ENCODE measurements at regions not wholly inside any gene's neighbourhood (a gene's known extent, or its start where the extent isn't known, plus 50 kb on each side); places are given as distances from the start of the nearest gene placed in this dataset.

DNA sequence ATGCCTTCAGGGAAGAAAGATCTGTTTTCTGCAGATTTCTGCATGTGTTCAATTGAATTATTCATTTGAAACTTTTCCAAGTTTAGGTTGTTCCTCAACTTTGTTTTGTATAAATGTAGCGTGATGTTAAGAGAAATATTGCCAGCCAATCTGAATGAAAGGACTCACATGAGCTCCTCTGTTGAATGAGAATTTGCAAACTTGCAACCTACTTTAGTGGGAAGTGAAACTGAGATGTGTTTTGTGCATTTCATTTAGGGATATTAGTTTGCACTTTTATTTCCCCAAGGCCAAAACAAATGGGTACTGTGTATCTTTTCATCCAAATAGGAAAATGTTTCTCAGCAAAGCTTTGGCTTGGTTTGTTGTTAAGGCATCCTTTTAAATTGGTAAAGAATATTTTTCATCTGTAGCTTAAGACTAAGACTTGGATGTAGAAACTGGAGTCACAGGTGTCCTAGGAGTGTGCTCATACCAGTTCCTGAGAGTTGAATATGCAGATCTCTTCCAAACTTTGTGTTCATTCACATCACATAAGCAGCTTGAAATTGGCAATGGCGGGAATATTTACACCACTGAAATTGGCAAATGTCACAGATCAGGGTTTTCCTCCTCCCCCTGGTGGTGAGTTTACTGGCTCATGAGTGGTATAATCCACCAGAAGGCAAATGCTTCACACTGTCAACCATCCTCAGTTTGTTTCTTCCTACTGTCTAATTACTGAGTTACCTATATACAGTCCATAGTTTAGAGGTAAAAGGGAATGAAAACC lies 193.6 kb upstream of the BANK1 start:
- DNase-seq (ENCODE audit: extremely low read depth in 1 of 2, low read depth in 1 of 2), result no peak

DNA sequence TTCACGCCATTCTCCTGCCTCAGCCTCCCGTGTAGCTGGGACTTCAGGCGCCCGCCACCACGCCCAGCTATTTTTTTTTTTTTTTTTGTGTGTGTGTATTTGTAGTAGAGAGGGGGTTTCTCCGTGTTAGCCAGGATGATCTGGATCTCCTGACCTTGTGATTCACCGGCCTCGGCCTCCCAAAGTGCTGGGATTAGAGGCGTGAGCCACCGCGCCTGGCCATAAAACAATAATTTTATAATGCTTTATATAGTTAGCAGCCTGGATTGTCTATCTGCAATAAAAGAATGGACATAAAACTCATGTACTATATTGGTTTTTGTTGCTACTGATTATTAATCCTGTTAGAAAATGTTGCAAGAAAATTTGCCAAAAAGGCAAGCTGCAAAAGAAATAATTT lies 195.9 kb upstream of the BANK1 start:
- DNase-seq (ENCODE audit: extremely low read depth in 1 of 2, low read depth in 1 of 2), result no peak

DNA sequence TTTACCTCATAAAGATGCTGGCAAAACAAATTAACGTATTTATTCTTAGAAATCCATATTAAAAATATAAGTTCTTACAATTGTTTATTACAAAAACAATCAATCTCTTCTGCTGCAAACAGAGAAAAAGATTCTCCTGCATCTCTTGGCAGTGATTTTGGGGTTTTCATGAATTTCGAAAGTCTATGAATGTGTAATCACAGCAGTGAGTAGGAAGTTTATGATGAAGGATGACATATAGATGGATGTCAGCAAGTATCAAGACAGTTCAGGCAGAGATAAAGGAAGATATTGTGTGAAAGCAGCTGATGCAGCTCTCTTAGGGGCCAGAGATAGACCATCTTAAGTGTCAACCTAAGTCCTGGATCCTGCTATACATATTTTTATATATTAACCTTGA lies 196.9 kb upstream of the BANK1 start:
- no peak for DNase-seq (ENCODE audit: extremely low read depth in 1 of 2, low read depth in 1 of 2)

DNA sequence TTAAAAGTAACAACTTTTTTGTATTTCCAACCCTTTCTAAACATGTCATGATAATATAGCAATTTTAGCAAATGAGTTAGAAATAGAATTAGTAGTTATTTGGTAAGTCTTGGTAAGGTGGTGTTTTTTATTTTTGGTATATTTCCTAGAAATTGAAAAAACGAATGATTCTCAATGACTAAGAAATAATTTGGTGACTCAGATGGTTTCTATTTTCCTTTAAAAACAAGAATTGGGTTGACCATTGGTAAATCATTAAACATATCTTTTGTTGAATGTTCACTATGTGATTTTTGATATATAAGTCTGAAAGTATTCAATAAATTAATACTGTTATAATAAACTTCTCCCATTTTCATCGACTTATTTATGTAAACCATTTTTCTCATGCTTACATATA lies 206.2 kb upstream of the BANK1 start:
- DNase-seq (ENCODE audit: extremely low read depth in 1 of 2, low read depth in 1 of 2), result no peak

DNA sequence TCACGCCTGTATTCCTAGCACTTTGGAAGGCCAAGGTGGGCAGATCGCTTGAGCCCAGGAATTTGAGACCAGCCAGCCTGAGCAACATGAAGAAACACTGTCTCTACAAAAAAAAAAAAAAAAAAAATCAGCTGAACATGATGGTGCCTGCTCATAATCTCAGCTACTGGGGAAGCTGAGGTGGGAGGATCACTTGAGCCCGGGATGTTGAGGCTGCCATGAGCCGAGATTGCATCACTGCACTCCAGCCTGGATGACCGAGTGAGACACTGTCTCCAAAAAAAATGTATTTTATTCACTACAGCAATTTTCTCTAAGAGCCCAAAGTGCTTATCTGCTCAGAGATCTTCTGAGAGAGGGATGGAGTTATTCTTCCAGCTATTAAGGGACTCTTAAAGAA lies 215.8 kb upstream of the PPP3CA start:
- no peak for DNase-seq (ENCODE audit: extremely low read depth in 1 of 2, low read depth in 1 of 2)

DNA sequence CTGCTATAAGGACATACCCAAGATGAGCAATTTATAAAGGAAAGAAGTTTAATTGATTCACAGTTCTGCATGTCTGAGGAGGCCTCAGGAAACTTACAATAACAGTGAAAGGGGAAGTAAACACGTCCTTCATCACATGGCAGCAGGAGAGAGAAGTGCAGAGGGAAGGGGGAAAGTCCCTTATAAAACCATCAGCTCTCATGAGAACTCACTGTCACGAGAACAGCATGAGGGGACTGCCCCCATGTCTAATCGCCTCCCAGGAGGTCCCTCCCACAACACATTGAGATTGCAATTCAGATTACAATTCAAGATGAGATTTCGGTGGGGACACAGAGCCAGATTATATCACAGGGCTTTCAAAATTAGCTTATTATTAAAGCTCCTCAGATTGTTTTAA lies 209.5 kb upstream of the PPP3CA start:
- no peak for DNase-seq (ENCODE audit: extremely low read depth in 1 of 2, low read depth in 1 of 2)

DNA sequence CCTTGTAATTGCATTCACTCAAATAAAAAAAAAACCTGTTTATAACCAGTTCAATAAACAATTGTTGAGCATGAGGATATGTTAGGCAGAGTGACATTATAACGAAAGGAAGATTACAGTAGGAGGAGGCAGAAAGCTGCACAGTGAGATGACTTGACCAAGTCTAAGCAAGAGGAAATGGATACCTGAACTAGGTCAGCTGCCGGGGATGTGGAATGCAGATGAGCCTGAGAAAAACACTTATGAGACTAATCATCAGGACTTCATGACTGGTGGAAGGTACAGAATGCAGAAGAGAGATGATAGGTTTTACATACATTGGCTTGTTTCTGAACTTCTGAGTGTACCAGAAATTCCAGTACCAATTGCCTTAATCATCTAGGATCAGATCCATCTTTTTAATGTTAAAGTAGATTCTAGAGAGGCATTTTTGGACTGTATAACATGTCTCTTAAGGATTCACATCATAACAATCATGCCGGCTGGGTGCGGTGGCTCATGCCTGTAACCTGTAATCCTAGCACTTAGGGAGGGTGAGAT lies 208.1 kb upstream of the PPP3CA start:
- no peak for DNase-seq (ENCODE audit: extremely low read depth in 1 of 2, low read depth in 1 of 2)

DNA sequence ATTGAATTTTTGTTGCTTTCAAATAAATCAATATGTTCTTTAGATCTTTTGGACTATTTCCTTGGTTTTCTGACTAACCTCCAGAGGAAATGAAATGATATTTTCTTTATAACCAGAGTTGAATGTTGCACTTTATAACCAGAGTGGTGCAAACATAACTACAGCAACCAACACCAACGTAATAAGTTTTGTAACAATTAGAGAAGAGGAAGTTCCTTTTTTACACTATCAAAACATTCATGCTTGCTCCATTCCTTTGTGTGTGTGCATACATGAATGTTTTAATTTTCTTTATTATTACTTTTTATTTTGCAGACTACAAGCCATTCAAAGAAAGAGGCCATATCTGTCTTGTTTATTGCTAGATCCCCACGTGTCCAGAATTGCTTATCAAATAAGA lies 193.0 kb upstream of the PPP3CA start:
- DNase-seq (ENCODE audit: extremely low read depth in 1 of 2, low read depth in 1 of 2), result no peak

DNA sequence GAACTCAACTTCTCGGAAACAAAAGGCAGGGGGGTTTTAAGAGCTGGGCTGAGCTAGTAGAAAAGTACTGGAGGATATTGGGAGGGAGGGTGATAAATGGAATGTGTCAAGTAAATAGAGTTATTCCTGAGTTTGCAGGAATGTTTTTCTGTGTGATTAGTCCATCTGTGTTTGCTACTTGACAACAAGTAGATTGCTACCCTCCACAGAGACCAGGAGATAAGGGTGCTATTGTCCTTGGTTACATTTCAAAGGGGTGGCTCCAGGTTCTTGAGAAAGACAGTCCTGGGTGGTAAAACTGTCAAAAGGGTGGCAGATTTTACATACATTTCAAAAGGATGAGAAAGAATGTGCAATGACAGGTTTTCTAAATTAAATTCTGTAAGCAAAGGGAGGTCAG lies 181.2 kb upstream of the PPP3CA start:
- DNase-seq (ENCODE audit: extremely low read depth in 1 of 2, low read depth in 1 of 2), result no peak

DNA sequence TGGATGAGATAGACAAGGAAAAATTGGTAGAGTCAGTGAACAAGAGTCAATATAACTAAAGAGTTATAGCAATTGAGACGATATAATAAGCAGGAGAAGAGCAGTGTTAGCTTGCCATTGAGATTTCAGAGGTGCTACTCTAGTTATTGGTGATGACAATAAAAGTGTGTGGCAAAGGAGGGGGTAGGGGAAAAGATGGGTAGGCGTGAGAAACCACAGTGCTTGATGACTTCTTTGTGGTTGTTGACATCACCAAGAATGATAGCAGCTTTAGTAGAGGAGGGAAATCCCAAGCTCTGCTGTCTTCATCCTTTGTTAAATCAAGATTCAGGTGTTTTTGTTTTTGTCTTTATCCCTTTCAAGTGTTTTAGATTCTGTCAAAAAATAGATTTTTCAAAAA lies 179.9 kb upstream of the PPP3CA start:
- peak; percentile 1 to 15 for DNase-seq (ENCODE audit: extremely low read depth in 1 of 2, low read depth in 1 of 2)

DNA sequence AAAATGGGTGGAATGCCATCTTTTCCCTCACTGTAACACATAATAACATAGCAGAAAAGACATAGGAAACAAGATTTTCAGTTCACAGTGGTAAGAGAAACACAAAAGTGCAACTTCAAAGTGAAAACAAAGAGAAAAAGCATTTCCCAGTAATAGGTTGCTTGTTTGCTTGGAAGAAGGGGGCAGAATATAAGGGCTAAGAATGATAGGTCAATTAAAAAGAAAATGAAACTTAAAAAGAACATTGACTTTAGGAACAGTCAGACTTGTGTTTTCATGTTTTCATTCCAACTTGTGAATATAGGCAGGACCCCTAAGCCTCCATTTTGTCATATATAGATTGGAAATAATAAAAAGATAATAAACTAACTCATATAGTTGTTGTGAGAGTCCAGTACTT lies 168.2 kb upstream of the PPP3CA start:
- no peak for DNase-seq (ENCODE audit: extremely low read depth in 1 of 2, low read depth in 1 of 2)

DNA sequence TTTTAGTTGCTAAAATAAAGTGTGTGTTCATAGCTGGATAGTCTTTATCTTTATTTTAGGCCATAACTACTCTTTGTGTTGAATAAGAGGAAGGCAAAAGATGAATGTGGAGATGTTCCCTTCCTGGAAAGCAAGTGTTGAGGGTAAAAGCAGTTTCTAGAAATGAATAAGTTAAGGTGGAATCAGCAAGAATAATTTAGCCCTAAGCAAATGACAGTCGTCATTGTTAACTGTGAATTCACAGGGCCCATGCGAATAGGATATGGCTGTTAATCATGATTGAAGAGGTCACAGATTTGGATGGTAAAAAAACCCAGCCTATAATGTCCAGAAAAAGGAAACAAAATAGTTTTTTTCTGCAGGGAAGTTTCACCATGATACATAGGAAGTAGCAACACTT lies 167.8 kb upstream of the PPP3CA start:
- no peak for DNase-seq (ENCODE audit: extremely low read depth in 1 of 2, low read depth in 1 of 2)

DNA sequence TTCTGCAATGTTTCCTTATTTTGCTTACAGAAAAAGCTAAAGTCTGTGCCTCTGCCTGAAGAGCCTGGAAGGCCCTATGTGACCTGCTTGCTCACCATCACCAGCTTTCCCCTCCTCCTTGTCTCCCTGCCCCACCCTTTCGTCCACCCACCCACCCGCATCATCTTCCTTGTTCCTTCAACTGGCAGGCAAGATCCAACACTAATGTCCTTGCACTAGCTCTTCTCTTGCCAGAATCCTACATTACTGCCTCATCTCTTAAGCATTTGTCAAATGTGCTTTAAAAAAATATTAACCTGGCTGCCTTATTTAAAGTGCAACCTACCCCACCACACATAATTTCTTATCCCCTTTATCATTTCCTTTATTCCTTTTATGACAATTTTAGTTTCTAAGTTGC lies 165.1 kb upstream of the PPP3CA start:
- no peak for DNase-seq (ENCODE audit: extremely low read depth in 1 of 2, low read depth in 1 of 2)

DNA sequence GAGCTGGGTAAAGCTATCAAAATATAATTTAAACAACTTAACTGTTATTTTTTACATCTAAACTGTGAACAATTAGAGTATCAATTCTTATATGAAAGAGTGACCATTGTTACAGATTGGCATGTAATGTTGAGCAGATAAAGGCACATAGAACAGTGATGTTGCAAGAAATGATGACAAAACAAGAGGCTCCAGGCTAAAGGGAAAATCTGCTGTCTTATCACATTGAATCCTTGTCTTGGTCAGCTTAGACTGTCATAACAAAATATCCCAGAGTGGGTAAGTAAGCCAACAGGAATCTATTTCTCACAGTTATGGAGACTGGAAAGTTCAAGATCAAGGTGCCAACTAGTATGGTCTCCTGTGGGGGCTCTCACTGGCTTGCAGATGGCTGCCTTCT lies 154.1 kb upstream of the PPP3CA start:
- no peak for DNase-seq (ENCODE audit: extremely low read depth in 1 of 2, low read depth in 1 of 2)

DNA sequence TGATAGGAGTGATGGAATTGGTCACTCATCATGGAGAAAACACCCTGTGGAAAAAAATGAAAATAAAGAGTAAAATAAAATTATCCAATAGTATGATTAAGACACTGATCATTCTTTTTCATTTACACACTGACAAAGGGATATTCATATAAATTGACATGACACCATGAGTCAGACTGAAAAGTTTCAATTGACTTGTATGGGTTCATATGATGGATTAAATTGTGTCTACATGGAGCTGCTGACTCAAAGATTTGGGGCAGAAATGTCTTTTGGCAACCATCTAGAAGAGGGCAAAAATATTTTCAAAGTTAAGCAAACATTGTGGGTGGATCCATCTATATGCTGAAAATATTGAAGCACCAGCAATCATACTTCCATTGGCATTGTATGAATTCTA lies 153.4 kb upstream of the PPP3CA start:
- no peak for DNase-seq (ENCODE audit: extremely low read depth in 1 of 2, low read depth in 1 of 2)

DNA sequence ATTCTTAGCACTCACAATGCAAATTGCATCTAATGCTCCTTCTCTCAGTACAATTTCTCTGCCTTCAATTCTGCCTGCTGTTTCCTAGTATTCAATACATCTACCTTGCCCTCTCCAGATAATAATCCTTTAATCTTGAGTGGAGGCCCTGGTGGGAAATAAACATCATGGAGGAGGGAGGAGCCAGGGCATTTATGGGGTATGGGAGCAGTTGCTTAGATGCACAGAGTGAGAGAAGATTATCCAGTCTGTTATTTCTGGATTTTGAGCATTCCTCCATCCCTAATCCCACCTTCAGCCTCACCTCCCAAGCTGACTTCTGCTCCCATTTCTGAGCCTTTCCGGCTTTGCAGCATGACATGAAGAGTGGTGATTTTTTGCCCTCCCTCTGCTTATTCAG lies 127.9 kb upstream of the PPP3CA start:
- no peak for DNase-seq (ENCODE audit: extremely low read depth in 1 of 2, low read depth in 1 of 2)

DNA sequence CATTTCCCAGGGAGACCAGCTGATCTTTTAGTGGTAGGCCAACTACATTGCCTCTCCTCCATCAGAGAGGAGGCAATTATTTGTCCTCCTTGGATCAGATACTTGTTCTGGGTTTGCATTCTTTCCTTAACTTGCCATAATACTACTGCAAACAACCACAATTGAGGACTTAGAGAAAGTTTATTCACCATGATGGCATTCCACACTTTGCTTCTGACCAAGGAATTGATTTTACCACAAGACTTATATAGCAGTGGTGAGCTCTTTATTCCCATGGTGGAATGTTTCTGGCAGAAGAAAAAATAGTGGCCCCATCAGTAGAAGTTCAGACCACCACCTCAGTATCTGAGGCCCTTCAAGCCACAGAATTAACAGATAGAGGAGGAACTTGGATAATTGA lies 123.9 kb upstream of the PPP3CA start:
- no peak for DNase-seq (ENCODE audit: extremely low read depth in 1 of 2, low read depth in 1 of 2)

DNA sequence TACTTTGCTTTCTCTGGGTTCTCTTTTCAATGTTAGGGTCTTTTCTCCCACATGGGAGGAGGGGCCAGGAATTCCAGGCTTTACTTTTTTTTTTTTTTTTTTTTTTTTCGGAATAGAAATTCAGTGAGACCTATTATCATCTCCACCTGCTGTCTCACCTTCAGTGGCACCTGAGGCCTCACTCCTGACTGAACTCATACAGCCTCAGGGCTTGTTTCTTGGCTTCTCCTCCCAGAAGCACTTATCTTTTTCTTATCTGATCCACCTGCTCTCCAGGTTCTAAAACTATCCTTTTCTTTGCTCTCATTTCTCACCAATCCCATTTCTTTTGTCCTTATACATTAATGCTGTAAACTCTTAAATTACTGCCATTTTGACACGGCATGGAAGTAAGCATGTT lies 117.3 kb upstream of the PPP3CA start:
- DNase-seq (ENCODE audit: extremely low read depth in 1 of 2, low read depth in 1 of 2), result no peak

DNA sequence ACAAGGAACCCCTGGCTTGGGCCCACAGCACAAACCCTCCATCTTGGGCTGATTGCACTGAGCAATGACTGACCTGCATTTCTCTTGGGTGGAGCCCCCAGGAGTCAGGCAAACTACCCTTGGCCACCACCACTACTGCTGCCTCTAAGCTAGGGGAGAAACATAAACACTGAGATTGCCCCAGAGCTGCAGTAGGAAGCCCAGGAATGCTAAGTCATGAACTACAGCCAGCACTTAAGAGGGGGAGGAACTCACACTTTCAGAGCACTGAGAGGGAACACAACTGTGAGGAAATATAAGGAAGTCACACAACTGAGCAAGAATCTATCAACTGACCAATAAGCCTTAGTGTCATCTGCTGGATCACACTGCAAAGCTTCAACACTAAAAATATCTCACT lies 111.6 kb upstream of the PPP3CA start:
- no peak for DNase-seq (ENCODE audit: extremely low read depth in 1 of 2, low read depth in 1 of 2)

DNA sequence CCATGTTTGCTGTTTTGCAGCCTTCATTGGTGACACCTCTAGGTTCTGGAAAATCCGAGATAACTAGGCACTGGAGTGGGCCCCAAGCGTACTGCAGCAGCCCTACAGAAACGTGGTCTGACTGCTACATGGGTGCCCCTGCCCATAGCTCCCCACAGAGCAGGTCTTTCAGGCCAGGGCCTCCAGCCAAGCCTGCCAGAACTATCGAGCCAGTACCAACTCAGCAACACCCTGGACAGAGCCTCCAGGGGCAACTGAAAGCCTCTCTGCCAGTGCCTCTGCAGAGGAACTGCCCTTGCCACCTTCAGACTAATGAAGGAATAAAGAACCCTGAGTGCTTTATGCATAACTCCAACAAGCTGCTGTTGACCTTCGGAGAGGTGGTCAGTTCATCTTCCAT lies 111.1 kb upstream of the PPP3CA start:
- DNase-seq (ENCODE audit: extremely low read depth in 1 of 2, low read depth in 1 of 2), result no peak

DNA sequence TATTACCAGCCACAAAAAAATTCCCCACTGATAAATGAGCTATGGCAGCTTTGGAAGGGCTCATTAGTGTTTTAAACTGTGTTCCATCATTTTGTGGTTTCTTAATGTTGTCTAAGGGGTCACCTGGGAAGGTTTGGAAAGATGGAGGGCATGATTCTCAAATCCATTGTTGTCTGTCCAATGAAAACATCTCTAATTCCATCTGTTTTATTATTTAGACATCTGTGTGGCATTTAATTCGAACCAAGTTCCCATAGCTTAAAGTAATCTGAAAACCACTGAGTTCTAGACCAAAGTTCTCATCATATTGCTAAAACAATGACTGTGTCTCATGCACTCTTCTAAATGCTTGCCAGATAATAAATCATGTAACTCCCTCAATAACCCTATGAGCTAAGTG lies 103.8 kb upstream of the PPP3CA start:
- no peak for DNase-seq (ENCODE audit: extremely low read depth in 1 of 2, low read depth in 1 of 2)

DNA sequence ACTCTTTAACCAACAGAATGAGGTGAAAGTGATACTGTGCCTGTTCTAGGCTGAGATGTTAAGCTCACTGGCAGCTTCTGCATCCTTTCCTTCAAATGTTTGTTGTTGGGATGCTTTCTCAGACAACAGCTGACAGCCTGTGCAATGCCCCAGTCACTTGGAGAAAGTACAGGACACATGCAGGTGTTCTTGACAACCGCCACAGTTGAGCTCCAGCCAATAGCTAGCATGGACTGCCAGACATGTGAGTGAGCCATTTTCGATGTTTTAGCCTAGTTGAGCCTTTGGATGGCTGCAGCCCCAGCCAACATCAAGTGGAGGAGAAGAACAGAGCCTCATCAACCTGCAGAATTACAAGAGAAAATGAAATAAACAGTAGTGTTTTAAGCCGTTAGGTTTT lies 94.1 kb upstream of the PPP3CA start:
- no peak for DNase-seq (ENCODE audit: extremely low read depth in 1 of 2, low read depth in 1 of 2)

DNA sequence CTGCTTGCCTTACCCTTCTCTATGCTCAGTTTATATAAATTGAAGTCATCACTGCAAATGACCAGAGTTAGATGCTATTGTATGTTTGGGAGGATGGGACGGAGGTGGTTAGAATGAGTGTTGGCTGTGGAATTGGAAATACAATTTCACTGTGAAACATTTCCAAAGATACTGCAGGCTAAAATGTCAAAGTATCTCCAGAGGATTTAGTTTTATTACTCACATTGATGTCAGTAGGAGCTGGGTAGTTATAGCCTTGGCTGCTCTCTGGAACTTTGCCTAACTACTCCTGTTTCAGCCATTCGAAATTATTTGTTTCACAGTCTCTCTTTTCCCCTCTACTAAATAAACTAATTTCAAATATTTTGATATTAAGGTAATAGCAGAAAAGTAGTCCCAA lies 92.6 kb upstream of the PPP3CA start:
- no peak for DNase-seq (ENCODE audit: extremely low read depth in 1 of 2, low read depth in 1 of 2)

Measured in activated CD8-positive, alpha-beta memory T cell treated with anti-CD3 and anti-CD28 coated beads for 1 hour (primary cell).